ENCODE measurements at regions not wholly inside any gene's neighbourhood (a gene's known extent, or its start where the extent isn't known, plus 50 kb on each side); places are given as distances from the start of the nearest gene placed in this dataset.

GRCh38 chr13:103795892-103796478 lies 729.8 kb upstream of the SLC10A2 start:
- DNase-seq = no peak
- Histone ChIP-seq H3K36me3 (no peaks in the 10 kb centered on the region), H3K27me3 (no peaks in the 10 kb centered on the region), H3K27ac (no peak overlapping the region), H3K4me3 (no peak overlapping the region), H3K9me3 (peaks cover 0 to 2% (median 0%) of the 10 kb centered on the region in 4 donors), H3K4me1 (no peaks in the 10 kb centered on the region)
- intact Hi-C loops (cut with DNase I) = no loop called here
- WGBS, 2 donors = 81 to 92% methylated on average over 3 of the region's 3 CpGs
- TF ChIP-seq CTCF (IDR thresholded peaks at IDR 0.05) (no peak), EP300 (IDR thresholded peaks at IDR 0.05) (no peak), POLR2A (IDR thresholded peaks at IDR 0.05) (no peak)

GRCh38 chr13:103794526-103794925 lies 728.3 kb upstream of the SLC10A2 start:
- WGBS, 2 donors = 63 to 78% methylated on average over 2 of the region's 2 CpGs
- no peak for DNase-seq
- H3K27ac ChIP-seq = no peak overlapping the region
- no peak overlapping the region for H3K4me3 ChIP-seq
- no peaks in the 10 kb centered on the region for H3K4me1 ChIP-seq
- no peaks in the 10 kb centered on the region for H3K27me3 ChIP-seq
- H3K36me3 ChIP-seq = no peaks in the 10 kb centered on the region
- intact Hi-C loops (cut with DNase I) = no loop called here
- TF ChIP-seq CTCF (IDR thresholded peaks at IDR 0.05) = no peak
- no peak for TF ChIP-seq POLR2A (IDR thresholded peaks at IDR 0.05)
- H3K9me3 ChIP-seq = peaks cover 0 to 2% (median 0%) of the 10 kb centered on the region in 4 donors

- DNase-seq = no peak
- no peaks in the 10 kb centered on the region for H3K27me3 ChIP-seq
- 37 to 69% methylated on average over 2 of the region's 2 CpGs for WGBS, 2 donors
- no peaks in the 10 kb centered on the region for H3K36me3 ChIP-seq
- no peak for TF ChIP-seq POLR2AphosphoS5 (IDR thresholded peaks at IDR 0.05)
- TF ChIP-seq EP300 (IDR thresholded peaks at IDR 0.05) = no peak
- TF ChIP-seq POLR2A (IDR thresholded peaks at IDR 0.05) = no peak
- TF ChIP-seq CTCF (IDR thresholded peaks at IDR 0.05) = no peak
- intact Hi-C loops (cut with DNase I) = no loop called here
- H3K27ac ChIP-seq = no peak overlapping the region
- H3K4me1 ChIP-seq = no peaks in the 10 kb centered on the region
- H3K9me3 ChIP-seq = peaks cover 0 to 2% (median 0%) of the 10 kb centered on the region in 4 donors
- no peak overlapping the region for H3K4me3 ChIP-seq
Observed at GRCh38 chr13:103788061-103788652, 721.9 kb upstream of the SLC10A2 start.

- H3K27ac ChIP-seq = no peak overlapping the region
- DNase-seq = no peak
- no peaks in the 10 kb centered on the region for H3K9me3 ChIP-seq
- no peak overlapping the region for H3K4me3 ChIP-seq
- WGBS, 2 donors = 83 to 85% methylated on average over 8 of the region's 8 CpGs
- intact Hi-C loops (cut with DNase I) = no loop called here
- H3K36me3 ChIP-seq = no peaks in the 10 kb centered on the region
- no peak for TF ChIP-seq EP300 (IDR thresholded peaks at IDR 0.05)
- no peak for TF ChIP-seq POLR2A (IDR thresholded peaks at IDR 0.05)
- TF ChIP-seq POLR2AphosphoS5 (IDR thresholded peaks at IDR 0.05) = no peak
- no peak for TF ChIP-seq CTCF (IDR thresholded peaks at IDR 0.05)
- no peaks in the 10 kb centered on the region for H3K4me1 ChIP-seq
- no peaks in the 10 kb centered on the region for H3K27me3 ChIP-seq
Observed at GRCh38 chr13:103772576-103772975, 706.4 kb upstream of the SLC10A2 start.

- H3K4me1 ChIP-seq = no peaks in the 10 kb centered on the region
- intact Hi-C loops (cut with DNase I) = no loop called here
- H3K36me3 ChIP-seq = no peaks in the 10 kb centered on the region
- H3K27me3 ChIP-seq = no peaks in the 10 kb centered on the region
- 80 to 86% methylated on average over 3 of the region's 3 CpGs for WGBS, 2 donors
- DNase-seq = no peak
- H3K27ac ChIP-seq = no peak overlapping the region
- H3K4me3 ChIP-seq = no peak overlapping the region
- H3K9me3 ChIP-seq = no peaks in the 10 kb centered on the region
- no peak for TF ChIP-seq POLR2AphosphoS5 (IDR thresholded peaks at IDR 0.05)
- no peak for TF ChIP-seq POLR2A (IDR thresholded peaks at IDR 0.05)
- no peak for TF ChIP-seq EP300 (IDR thresholded peaks at IDR 0.05)
- TF ChIP-seq CTCF (IDR thresholded peaks at IDR 0.05) = no peak
Observed at GRCh38 chr13:103762523-103762922, 696.3 kb upstream of the SLC10A2 start.
